HL-60 (cell line): ENCODE measurements at regions not wholly inside any gene's neighbourhood (a gene's known extent, or its start where the extent isn't known, plus 50 kb on each side); places are given as distances from the start of the nearest gene placed in this dataset.

Source experiments
- CTCF ChIP-seq: IDR thresholded peaks from one replicate; pipeline ENCODE4 v1.5.1; 2011; ENCODE audit warnings: low read length, control low read depth, inconsistent platforms; ENCODE audit not compliant: insufficient read depth
- REST ChIP-seq: IDR thresholded peaks from 2 replicates; pipeline ENCODE4 v1.6.1; 2012; ENCODE audit warnings: low read depth; ENCODE audit not compliant: insufficient replicate concordance

DNA sequence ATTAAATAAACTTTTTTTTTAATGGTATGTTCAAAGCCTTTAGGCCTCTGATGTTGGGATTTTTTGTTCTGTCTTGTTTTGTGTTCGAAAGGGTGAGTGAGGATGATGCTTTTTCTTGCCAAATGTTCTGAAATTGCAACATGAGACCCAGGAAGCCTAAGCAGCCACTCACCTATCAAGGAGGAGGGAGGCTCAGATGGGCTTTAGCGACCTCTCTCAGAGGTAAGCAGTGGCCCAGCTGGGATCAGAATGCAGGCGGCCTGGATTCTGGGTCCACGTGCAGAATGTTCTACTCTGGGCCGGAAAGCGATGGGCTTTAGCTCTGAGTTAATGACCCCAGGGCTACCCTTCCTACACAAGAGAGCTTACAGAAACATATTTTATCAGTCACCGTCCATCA lies 386.6 kb downstream of the SOX9 start:
- TF ChIP-seq CTCF: no peak
- no peak for TF ChIP-seq REST
